ENCODE measurements at regions not wholly inside any gene's neighbourhood (a gene's known extent, or its start where the extent isn't known, plus 50 kb on each side); places are given as distances from the start of the nearest gene placed in this dataset.

GRCh38 chr16:85393674-85394451 is 219.3 kb upstream of the GSE1 start:
- H3K9ac ChIP-seq (ENCODE audit: control insufficient read depth, extremely low read depth, insufficient read depth, low read length), result no peak overlapping the region
- H3K4me3 ChIP-seq (ENCODE audit: control insufficient read depth in 2 of 3, extremely low read depth in 1 of 3, insufficient read depth in 2 of 3, low read depth in 1 of 3, low read length in 3 of 3), result no peak overlapping the region
- H3K4me2 ChIP-seq (ENCODE audit: control insufficient read depth, extremely low read depth, insufficient read depth, low read depth, low read length), result no peak overlapping the region
- peaks cover 5% of the 10 kb centered on the region for H4K20me1 ChIP-seq (ENCODE audit: control insufficient read depth, extremely low read depth, insufficient read depth, low read length)
- H3K79me2 ChIP-seq (ENCODE audit: control insufficient read depth, insufficient read depth, low read length), result no peaks in the 10 kb centered on the region
- no peak overlapping the region for H2AFZ ChIP-seq (ENCODE audit: control insufficient read depth, low read length)
- H3K36me3 ChIP-seq (ENCODE audit: control insufficient read depth in 2 of 2, extremely low read depth in 1 of 2, insufficient read depth in 2 of 2, low read length in 2 of 2), result no peaks in the 10 kb centered on the region
- no peaks in the 10 kb centered on the region for H3K9me1 ChIP-seq (ENCODE audit: control insufficient read depth, extremely low read depth, insufficient read depth, low read length)
- peaks cover 51% of the 10 kb centered on the region for H3K4me1 ChIP-seq (ENCODE audit: control insufficient read depth, extremely low read depth, insufficient read depth, low read length)
- no peaks in the 10 kb centered on the region for H3K27me3 ChIP-seq (ENCODE audit: control insufficient read depth, extremely low read depth, insufficient read depth, low read length)
- dilution Hi-C loops (cut with MboI; ENCODE audit: extremely low pct_ligation_motif_present, low sequenced_read_pairs), result no loop called here
- no peak overlapping the region for H3K27ac ChIP-seq (ENCODE audit: control insufficient read depth, insufficient read depth, low read length)
- no peak for DNase-seq (ENCODE audit: low read depth, low spot score)
- FAIRE-seq, result no peak
- TF ChIP-seq EZH2 (IDR thresholded peaks at IDR 0.05; ENCODE audit: low read length) (no peak), CTCF (optimal IDR thresholded peaks at IDR 0.05 in 1 of 3, IDR thresholded peaks at IDR 0.05 in 1 of 3, conservative IDR thresholded peaks at IDR 0.05 in 1 of 3; ENCODE audit: extremely low read depth in 1 of 3, insufficient read depth in 2 of 3, low read length in 3 of 3) (peak; percentile 39 to 79 (median 78))
- H3K9me3 ChIP-seq (ENCODE audit: control insufficient read depth, low read depth, low read length), result no peaks in the 10 kb centered on the region

GRCh38 chr16:85394456-85395206 is 218.5 kb upstream of the GSE1 start:
- H3K4me1 ChIP-seq (ENCODE audit: control insufficient read depth, extremely low read depth, insufficient read depth, low read length), result peaks cover 51% of the 10 kb centered on the region

More at GRCh38 chr16:85394456-85395206, 218.5 kb upstream of the GSE1 start:
- DNase-seq (ENCODE audit: low read depth, low spot score) (no peak), FAIRE-seq (no peak)
- Histone ChIP-seq H3K79me2 (ENCODE audit: control insufficient read depth, insufficient read depth, low read length) (no peaks in the 10 kb centered on the region), H3K9me3 (ENCODE audit: control insufficient read depth, low read depth, low read length) (no peaks in the 10 kb centered on the region), H2AFZ (ENCODE audit: control insufficient read depth, low read length) (no peak overlapping the region), H4K20me1 (ENCODE audit: control insufficient read depth, extremely low read depth, insufficient read depth, low read length) (peaks cover 5% of the 10 kb centered on the region), H3K9me1 (ENCODE audit: control insufficient read depth, extremely low read depth, insufficient read depth, low read length) (no peaks in the 10 kb centered on the region), H3K9ac (ENCODE audit: control insufficient read depth, extremely low read depth, insufficient read depth, low read length) (no peak overlapping the region), H3K27me3 (ENCODE audit: control insufficient read depth, extremely low read depth, insufficient read depth, low read length) (no peaks in the 10 kb centered on the region), H3K36me3 (ENCODE audit: control insufficient read depth in 2 of 2, extremely low read depth in 1 of 2, insufficient read depth in 2 of 2, low read length in 2 of 2) (no peaks in the 10 kb centered on the region), H3K4me2 (ENCODE audit: control insufficient read depth, extremely low read depth, insufficient read depth, low read depth, low read length) (no peak overlapping the region), H3K4me3 (ENCODE audit: control insufficient read depth in 2 of 3, extremely low read depth in 1 of 3, insufficient read depth in 2 of 3, low read depth in 1 of 3, low read length in 3 of 3) (no peak overlapping the region), H3K27ac (ENCODE audit: control insufficient read depth, insufficient read depth, low read length) (peak overlapping the region; percentile 11)
- dilution Hi-C loops (cut with MboI; ENCODE audit: extremely low pct_ligation_motif_present, low sequenced_read_pairs), result no loop called here
- no peak for TF ChIP-seq EZH2 (IDR thresholded peaks at IDR 0.05; ENCODE audit: low read length)
- TF ChIP-seq CTCF (optimal IDR thresholded peaks at IDR 0.05 in 1 of 3, IDR thresholded peaks at IDR 0.05 in 1 of 3, conservative IDR thresholded peaks at IDR 0.05 in 1 of 3; ENCODE audit: extremely low read depth in 1 of 3, insufficient read depth in 2 of 3, low read length in 3 of 3), result no peak
